NCI-H526 treated with DMSO at 0.1 percent for 48 hours (cell line): ENCODE measurements at regions not wholly inside any gene's neighbourhood (a gene's known extent, or its start where the extent isn't known, plus 50 kb on each side); places are given as distances from the start of the nearest gene placed in this dataset.
"Not testable (repeated sequence)": the region's sequence is repeated elsewhere in the genome, so short reads cannot be mapped to it uniquely, and the experiment has no call there.

Experiments used
- DNase-seq: peaks from one replicate; lab custom pipeline; 2025; lab: John Stamatoyannopoulos, UW

DNA sequence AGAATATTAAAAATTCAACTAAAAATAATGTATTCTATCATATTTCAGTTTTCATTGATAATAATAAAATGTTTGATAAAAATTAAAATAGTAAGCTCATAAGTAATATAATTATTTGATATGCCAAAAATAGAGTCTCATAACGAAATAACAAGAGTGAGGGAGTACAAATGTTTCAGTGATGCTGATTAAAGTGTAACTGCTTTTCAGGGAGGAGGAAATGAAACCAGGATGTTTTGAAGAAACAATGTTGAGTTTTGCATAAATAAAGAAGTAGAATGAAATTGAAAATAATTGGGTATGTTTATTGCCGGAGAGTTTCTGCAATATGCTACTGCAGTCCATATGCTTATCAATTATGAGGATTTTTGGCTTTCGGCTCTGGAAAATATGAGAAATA, 1159.8 kb upstream of the ADGRL2 start:
- DNase-seq, result no peak

DNA sequence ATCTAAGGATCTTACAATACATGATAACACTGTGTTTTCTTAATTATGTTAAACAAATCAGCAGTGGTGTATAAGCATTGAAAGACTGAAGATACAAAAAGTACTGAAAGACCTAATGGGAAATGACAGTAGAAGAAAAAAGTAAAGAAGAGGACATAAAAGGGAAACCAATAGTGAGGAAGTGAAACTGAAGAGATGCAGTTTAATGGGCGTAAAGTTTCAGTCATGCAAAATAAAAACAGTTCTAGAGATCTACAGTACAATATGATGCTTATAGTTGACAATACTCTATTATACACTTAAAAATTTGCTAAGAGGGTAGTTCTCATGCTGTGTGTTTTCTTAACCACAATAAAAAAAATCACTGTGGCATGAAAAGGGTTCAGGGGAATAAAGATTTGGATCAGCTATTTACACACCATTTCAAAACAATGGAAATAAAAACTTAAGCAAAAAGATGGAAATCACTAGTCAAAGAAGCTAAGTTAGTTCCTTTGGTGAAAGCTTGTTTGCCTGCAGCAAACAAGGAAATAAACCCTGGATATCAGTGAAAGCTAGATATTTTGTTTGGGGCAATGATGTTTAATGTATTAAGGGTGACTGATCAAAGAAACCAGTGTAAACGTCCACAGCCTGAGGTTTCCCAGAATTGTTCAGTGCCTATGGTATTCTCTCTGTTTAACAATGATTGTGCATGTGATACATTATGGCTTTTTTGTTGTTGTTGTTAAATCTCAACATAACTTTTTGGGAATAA, 1160.8 kb upstream of the ADGRL2 start:
- no peak for DNase-seq

DNA sequence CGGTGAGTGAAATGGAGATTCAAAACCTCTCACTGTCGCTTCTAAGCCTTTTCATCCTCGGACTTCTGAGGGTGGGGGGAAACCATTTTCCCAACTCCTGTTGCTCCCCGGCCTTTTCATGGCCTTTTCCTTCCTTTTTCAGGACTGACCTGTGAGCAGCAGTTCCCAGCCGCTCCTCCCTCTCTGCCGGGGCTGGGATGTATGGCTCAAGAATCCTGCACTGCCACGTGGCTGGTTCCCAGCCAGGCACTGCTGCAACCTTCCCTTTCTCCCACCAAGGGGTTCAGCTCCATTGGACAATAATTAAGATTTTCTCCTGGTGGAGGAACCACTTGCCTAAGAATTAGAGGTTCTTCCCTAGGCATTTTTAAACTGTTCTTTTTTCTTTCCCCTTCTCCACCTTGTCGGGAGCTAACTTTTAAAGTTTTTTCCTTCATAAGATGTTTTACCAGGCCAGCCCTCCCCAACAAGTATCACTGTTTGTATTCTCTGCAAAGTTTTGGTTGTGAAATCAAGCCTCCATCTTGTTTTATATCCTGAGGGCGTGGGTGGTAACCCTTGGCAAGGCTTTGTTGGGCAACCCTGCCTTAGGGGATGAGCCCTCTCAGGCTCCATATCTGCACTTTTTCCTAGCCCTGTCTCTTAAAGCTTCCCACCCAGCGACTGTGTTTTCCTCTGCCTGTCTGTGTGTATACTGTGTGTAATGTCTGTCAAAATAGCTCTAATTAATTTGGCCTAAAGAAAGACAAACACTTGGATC, 1166.6 kb upstream of the ADGRL2 start:
- no peak for DNase-seq

DNA sequence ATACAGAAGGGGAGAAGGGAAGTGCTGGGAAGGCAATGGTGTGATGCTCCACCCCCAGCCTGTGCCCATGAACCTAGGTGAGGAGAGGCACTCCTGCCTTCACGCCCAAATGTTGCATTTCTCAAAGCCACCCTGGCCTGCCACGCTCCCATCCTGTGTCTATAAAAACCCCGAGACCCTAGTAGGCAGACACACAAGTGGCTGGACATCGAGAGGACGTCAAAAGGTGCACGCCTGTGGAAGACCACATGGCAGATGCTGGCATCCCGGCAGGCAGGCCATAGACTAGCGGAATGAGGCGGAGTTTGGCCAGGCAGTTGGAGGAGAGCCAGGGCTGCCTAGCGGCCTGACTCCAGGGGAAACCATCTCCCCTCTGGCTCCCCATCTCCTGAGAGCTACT, 1168.5 kb upstream of the ADGRL2 start:
- no peak for DNase-seq

DNA sequence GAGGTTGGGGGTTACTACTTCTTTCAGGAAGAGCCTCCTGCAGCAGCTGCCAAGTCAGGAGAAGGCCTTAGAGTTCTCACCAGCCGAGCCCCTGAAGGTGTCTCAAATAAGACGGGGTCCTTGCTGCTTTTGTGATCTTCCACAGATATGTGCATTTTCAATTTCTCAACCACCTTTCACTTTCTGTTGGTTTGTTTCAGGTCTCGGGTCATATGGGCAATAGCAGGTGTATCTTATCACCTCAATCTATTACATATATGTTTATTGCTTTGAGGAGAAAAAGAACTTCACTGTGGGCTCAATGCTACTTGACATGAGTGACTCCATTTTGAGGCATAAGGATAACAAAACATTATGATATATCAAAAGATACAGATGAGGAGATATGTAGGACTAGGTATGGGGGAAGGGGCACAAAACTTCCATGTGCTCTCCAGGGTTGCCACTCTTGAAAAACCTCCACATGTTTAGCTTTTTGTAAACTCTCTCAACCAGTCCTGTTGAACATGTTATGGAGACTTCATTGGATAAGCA, 1171.4 kb upstream of the ADGRL2 start:
- DNase-seq, result no peak

DNA sequence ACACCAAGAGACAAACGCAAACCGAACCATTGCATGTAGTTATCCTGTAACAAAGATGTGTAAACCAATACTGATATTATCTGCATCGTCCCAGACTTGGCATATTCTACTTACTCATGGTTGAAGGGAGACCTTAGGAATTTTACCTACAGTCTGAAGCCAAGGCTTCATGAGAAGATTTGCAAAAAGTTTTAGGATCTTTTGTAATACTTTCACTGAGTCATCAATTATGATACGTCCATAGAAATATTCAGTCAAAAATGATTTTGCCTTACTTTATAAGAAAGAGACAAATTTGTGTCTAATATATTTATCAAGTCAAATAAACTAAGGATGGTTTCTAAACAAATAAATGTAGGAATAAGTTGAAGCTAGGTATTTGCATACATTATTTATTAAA, 1176.1 kb upstream of the ADGRL2 start:
- DNase-seq, result no peak

DNA sequence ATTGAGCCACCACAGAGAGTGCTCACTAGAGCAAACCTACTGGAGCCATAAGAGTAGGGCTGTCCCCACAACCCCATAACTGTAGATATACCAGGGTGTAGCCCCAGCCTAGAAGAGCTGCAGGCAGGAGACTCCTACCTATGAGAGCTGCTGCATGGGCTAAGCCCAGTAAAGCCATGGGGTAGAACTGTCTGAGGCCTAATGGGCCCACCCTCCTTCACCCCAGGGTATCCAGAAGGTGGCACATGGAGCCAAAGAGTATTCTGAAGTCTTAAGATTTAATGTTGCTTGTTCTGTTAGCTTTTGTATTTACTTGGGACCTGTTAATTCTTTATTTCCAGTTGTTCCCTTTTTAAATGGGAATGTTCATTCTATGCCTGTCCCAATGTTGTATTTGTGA, 1193.7 kb upstream of the ADGRL2 start:
- no peak for DNase-seq

DNA sequence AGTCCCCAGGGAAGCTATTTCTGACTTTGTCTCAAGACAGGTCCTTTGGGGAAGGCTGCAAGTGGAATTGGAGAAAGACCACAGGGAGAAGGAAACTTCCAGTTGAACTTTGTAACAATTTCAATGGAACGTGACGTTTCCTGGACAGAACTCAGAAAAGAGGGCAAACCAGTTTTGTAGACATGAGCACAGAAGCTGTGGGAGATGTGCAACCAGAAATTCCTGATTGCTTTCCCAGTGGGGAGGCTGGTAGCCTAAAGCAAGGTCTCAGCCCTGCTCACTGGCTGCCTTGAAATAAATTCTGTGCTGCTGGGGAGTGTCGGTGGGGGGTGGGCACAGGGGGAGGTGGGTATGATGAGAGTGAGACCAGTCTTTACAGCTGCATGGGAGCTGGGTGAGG, 1206.7 kb upstream of the ADGRL2 start:
- DNase-seq, result no peak

DNA sequence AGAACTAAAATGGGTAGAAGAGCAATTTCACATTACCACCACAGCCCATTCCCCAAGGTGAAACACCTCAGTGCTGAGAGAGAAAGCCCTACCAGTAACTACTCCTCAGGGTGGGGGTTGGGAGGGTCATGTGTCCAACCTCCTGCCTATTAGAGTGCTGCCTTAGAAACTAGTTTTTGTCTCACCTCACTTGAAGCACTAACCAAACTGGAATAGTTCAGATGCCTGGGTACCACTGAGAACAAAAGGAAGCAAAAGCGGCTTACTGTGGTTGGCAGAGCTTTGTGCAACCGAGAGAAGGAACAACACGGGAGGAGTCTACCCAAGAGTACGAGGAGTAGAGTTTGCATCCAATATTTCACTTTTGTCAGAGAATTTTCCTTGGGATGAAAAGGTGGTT, 1207.5 kb upstream of the ADGRL2 start:
- DNase-seq, result no peak

DNA sequence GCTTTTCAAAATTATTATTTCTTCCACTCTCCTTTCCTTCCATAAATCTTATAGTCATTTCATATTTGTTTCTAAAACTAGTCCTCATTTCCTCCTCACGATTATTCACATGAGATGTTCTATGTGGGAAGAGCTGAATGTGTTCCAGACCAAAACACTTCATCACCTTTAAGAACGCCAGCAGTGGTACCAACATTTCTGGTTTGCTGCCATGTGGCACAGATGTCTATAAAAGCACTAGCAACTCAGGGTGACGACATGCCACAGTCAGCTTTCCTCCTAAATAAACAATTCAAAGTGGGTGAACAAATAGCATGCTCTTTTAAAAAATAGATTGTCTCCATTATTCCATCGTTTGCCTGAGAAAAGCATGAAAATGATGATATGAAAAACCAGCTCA, 1217.8 kb upstream of the ADGRL2 start:
- no peak for DNase-seq

DNA sequence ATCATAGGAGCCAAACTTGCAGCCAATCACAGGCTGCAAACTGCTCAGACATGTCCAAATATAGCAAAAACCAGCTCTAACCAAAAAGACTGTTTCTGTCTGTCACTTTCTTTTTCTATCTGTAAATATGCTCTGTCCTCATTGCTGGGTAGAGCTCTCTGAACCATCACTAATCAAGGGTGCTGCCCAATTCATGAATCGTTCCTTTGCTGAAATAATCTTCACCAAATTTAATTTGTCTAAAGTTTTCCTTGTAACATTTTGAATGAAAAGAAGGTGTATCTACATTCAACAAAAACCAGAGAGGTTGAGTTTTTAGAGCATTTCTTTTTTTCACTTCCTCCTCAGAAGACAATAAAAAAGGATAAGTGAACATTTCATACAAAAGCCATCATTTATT, 1221.7 kb upstream of the ADGRL2 start:
- DNase-seq, result no peak

DNA sequence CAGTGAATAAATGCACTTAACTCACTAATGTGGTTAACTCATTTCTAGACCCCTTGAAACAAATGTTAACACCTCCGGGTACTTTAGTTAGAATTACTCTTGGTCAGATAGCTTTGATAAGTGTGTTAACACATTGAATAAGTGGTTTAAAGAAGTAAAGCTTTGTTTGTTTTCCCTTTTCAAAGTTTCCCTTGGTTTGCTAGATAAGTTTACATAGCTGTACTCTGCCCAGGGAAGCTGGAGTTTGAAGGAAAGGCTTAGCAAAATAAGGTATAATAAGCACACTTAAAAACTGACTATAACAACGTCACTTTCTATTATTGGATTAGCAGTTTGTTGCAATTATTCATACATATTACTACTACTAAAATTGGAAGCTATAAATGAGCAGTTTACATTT, 1233.9 kb upstream of the ADGRL2 start:
- no peak for DNase-seq

DNA sequence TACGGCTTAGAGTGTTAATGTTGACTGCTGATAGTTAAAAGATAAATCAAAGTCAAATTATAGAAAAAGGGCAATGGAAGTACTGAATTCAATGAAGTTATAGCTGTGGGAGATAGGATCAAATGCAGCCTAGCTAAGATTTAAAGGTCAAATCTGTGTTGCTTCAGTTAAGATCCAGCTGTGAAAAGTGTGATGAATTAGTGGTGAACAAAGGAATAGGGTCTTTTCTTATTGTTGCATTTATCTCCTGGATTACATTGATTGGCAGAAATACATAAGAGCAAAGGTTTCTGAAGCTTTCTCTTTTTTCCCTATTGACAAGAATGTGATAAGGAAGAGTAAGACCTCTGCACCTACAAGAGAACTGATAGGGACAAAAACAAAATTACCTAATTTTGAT, 1234.6 kb upstream of the ADGRL2 start:
- no peak for DNase-seq

DNA sequence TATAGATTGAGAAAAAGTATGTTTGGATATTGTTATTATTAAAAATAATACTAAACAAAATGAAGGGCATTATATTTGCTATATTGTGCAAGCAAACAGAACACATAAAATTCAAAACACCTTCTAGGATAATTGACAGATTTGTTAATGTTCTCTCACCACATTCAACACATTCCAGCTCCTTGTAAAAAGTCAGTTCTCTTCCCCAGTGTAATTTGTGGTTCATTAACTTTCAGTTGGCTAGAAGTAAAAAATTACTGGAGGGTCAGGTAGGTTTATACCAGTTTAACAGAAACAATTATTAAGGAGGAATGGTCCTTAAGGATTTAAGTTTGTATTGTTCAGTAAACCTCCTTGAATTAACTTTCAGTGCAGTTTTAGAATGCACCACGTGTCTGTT, 1235.3 kb upstream of the ADGRL2 start:
- no peak for DNase-seq

DNA sequence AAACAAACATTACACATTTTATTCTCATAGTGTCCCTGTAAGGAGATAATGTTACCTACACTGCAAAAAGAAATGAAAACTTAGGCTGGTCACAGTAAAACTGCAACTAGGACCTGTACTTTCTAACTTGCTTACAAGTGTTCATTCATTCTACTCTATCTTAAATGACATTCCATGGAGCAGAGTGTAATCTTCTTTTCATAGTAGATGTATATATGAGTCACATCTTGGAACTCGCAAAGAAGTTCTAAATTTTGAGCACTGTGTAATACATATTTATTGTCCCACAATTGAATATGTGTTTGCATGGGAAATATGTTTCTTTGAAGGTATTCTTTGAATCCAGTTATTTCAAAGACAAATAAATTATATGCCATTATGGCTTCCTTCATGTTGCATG, 1258.5 kb upstream of the ADGRL2 start:
- DNase-seq, result no peak

DNA sequence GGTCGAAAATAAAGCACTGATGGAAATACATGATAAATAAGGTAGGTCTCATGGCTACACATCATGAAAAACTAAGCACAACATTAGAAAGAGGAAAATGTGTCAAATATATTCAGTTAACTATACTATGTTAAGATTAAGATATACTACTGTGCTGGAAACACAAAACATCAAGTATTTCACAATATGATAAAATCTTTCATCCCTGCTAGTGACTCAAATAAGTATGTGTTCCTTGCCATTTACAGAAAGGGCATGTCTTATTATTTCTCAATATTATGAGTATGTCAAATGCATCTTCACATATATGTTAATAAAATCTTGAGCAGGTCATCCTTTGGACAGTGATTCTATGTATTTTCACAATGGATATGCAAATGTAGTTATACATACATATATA, 1260.1 kb upstream of the ADGRL2 start:
- no peak for DNase-seq

DNA sequence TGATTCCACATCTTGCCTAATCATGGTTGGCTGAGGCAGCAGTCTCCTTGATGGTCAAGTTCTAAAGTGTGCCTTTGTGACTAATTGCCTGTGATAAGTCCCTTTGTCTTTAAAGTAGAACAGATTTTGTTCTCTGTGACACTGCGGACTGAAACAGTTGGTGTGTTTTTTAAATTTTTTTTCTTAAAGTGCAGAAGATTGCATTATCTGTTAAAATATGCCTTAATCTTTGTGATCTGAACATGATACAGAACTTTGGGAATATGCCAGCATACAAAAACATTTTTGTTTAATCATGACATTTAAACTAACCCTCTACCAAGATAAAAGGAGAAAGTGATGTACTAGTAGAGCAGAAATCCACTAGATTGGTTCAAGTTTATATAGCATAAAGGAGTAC, 1260.6 kb upstream of the ADGRL2 start:
- no peak for DNase-seq

DNA sequence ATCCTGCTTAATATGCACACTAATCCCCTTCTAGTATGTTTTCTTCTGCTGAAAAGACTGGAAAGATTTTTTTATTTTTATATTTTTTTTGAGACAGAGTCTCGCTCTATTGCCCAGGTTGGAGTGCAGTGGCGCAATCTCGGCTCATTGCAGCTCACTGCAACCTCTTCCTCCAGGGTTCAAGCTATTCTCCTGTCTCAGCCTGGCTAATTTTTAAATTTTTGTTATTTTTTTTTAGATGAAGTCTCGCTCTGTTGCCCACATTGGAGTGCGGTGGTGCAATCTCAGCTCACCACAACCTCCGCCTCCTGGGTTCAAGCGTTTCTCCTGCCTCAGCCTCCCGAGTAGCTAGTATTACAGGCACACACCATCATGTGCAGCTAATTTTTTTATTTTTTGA, 1261.4 kb upstream of the ADGRL2 start:
- not testable (repeated sequence) for DNase-seq

DNA sequence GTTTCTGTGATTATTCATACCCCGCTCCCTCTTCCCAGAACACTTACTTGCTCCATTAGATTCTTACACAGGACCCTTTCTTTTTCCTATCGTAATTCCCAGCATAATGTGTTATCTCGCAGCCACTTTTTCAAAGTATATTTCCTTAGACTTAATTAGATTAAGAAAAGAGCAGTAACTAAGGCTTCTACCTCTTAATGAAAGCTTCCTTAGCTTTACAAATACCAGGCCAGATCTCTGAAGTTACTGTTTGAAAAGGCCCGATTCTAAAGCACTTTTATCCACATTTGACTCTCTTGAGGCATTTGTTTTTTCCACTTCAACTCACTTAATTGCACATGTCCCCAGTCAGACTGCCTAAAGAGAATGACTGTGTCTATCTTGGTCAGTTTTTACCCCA, 1264.3 kb upstream of the ADGRL2 start:
- no peak for DNase-seq

DNA sequence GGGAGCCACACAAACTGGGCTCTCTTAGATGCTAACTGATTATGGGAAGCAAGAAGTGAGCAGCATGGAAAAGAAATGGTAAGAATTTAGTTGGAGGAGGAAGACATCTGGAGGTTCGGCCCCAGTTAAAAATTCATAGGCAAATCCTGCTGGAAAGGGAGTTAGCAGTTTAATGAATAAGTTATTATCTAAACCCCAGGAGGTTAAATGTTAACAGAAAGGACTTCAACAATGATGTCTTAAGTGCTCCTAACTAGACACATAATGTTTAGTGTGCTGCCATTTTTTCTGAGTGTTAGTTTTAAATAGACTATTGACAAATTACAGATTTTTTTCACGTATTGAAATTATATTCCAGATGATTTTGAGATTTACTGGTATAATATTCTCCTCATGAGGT, 1265.3 kb upstream of the ADGRL2 start:
- no peak for DNase-seq

DNA sequence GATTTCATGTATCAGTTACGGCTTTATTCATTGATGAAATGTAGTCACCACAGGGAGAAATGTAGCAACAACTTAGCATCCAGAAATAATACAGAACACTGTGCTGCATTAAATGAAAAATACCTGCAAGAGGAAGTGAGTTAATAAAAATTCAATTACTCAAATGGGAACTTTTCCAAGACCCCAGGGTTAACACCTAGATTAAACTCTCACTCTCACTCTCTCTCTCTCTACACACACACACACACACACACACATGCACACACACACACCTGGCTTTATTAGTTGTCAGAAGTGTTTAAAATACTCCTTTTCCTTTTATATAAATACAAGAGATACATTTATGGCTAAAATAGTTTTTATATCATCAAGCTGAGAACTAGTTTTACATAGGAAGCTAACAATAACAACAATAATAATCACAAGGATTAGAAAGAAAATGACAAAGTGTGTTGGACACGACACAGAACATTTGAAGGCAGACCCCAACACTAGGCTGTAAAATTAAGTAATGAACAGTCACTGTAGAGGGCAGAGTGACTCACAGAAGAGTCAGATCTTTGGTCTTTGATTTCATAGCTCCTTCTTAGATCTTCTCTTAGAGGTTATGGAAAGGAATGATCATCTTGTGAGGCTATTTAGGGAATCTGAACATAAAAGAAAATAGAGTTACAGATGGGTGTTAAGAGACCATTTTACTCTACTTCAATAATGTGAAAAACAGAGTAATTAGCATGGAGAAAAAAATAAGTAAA, 1266.0 kb upstream of the ADGRL2 start:
- no peak for DNase-seq

DNA sequence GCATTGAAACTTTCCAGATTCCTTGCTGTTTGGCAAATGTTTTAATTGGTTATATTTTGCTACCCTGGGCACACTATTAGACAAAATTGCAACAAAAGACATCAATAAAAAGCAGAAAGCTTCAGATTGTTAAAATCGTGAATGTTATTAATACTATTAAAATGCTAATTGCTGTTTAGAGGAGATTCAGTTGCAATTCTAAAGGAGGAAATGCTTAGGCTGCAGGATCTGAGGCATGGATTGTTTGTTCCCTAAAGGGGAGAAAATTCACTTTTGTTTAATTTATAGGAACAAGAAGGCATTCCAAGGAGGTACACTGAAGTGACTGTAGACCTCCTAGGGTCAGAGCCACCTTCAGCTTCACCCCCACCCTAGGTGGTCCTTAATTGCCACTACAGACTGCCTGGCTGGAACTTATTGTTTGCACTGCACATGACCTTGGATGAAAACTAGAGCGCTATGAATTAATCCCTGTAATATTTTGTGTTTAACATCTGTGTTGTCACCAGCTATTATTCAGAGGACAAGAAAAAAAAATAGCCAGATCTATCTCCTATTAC, 1266.9 kb upstream of the ADGRL2 start:
- no peak for DNase-seq

DNA sequence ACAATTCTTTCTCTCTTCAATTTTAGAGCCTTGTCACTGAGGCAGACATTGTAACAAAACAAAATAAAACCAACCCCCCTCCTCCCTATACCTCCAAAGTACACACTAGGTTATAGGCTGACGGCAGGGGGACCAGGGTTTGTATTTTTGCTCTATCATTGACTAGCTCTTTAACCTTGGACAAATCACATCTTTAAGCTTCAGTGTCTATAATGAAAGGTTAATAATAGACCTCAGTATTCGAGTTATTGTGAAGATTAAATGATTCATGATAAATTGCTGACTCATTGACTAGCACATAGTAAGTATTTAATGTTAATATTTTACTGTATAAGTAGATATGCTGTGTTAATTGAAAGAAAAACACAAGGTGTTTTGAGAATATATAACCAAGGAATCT, 1267.6 kb upstream of the ADGRL2 start:
- no peak for DNase-seq
